MCF 10A (cell line): ENCODE measurements at regions not wholly inside any gene's neighbourhood (a gene's known extent, or its start where the extent isn't known, plus 50 kb on each side); places are given as distances from the start of the nearest gene placed in this dataset.

ENCODE experiments used
- BruUV-seq: library from RNA; stranded (reverse); fragments of 400-500 nt; replicated peaks from 2 replicates; lab custom pipeline; 2021; lab: Mats Ljungman, UMichigan
- CTCF ChIA-PET: fragments of 300-600 bp; sonication (Branson Sonifier 250); formaldehyde crosslinking; extraction: SDS; loops from one replicate; lab custom pipeline; 2021; ENCODE audit warnings: antibody characterized with exemption, inconsistent platforms; lab: Yijun Ruan, JAX
- POLR2A ChIA-PET: fragments of 300-600, 350-650 bp; sonication (Branson Sonifier 250); formaldehyde crosslinking; extraction: SDS; loops from one replicate; lab custom pipeline; 2020; ENCODE audit warnings: antibody characterized with exemption, inconsistent platforms; lab: Yijun Ruan, JAX
- DNase-seq: peaks from one replicate; pipeline ENCODE4 v3.0.0-alpha.2; 2018; ENCODE audit not compliant: unreplicated experiment
- H3K27ac Mint-ChIP-seq: one replicate; pipeline ENCODE4 v1.8.0; 2022; ENCODE audit warnings: mild to moderate bottlenecking, low read depth, mixed read lengths; ENCODE audit not compliant: unreplicated experiment
- H3K27me3 Mint-ChIP-seq: one replicate; pipeline ENCODE4 v1.8.0; 2022; ENCODE audit warnings: mixed read lengths; ENCODE audit not compliant: insufficient read depth, unreplicated experiment
- H3K36me3 Mint-ChIP-seq: one replicate; pipeline ENCODE4 v1.8.0; 2022; ENCODE audit warnings: mild to moderate bottlenecking, moderate library complexity, mixed read lengths; ENCODE audit not compliant: insufficient read depth, unreplicated experiment
- H3K4me1 Mint-ChIP-seq: one replicate; pipeline ENCODE4 v1.8.0; 2022; ENCODE audit warnings: mixed read lengths; ENCODE audit not compliant: insufficient read depth, unreplicated experiment
- H3K4me3 Mint-ChIP-seq: one replicate; pipeline ENCODE4 v1.8.0; 2022; ENCODE audit warnings: mild to moderate bottlenecking, moderate library complexity, mixed read lengths; ENCODE audit not compliant: unreplicated experiment
- H3K9me3 Mint-ChIP-seq: one replicate; pipeline ENCODE4 v1.8.0; 2022; ENCODE audit warnings: mixed read lengths; ENCODE audit not compliant: unreplicated experiment
- CTCF ChIP-seq: fragments of 200-600 bp; IDR thresholded peaks from one replicate; pipeline ENCODE4 v1.8.0; 2022; ENCODE audit warnings: antibody characterized with exemption, mild to moderate bottlenecking; ENCODE audit not compliant: unreplicated experiment
- intact Hi-C: fragments of 100-400 bp; cut with micrococcal nuclease; formaldehyde crosslinking; loops from 2 replicates; pipeline ENCODE4 v1.14.1; 2022

GRCh38 chr2:16242906-16243305, 302.6 kb downstream of the MYCN start:
- DNase-seq: no peak
- ChIA-PET POLR2A (no interaction called here), CTCF (no interaction called here)
- Mint-ChIP-seq H3K9me3 (no peaks in the 10 kb centered on the region), H3K36me3 (no peaks in the 10 kb centered on the region), H3K4me1 (no peaks in the 10 kb centered on the region), H3K4me3 (no peak overlapping the region), H3K27me3 (peaks cover 17% of the 10 kb centered on the region), H3K27ac (no peak overlapping the region)
- no peak for TF ChIP-seq CTCF
- no TSS peak for BruUV-seq
- intact Hi-C loops: no loop called here

GRCh38 chr2:16241166-16242160, 301.1 kb downstream of the MYCN start:
- Mint-ChIP-seq H3K4me1 (no peaks in the 10 kb centered on the region), H3K36me3 (no peaks in the 10 kb centered on the region), H3K27ac (no peak overlapping the region), H3K27me3 (peaks cover 28% of the 10 kb centered on the region), H3K9me3 (peaks cover 8% of the 10 kb centered on the region), H3K4me3 (no peak overlapping the region)
- intact Hi-C loops: no loop called here
- ChIA-PET CTCF (interaction anchor here (1.5 kb wide), 1 partner anchor 11 kb away, joined by 3 read pairs; no protein-coding TSS in a partner anchor), POLR2A (no interaction called here)
- no TSS peak for BruUV-seq
- TF ChIP-seq CTCF: no peak
- DNase-seq: no peak

- ChIA-PET CTCF (interaction anchor here (0.6 to 1.5 kb wide), 2 partner anchors 12 to 265 kb away, joined by 3 read pairs; no protein-coding TSS in a partner anchor), POLR2A (no interaction called here)
- DNase-seq: no peak
- Mint-ChIP-seq H3K27me3 (peaks cover 28% of the 10 kb centered on the region), H3K27ac (no peak overlapping the region), H3K4me3 (no peak overlapping the region), H3K9me3 (peaks cover 8% of the 10 kb centered on the region), H3K4me1 (no peaks in the 10 kb centered on the region), H3K36me3 (no peaks in the 10 kb centered on the region)
- TF ChIP-seq CTCF: no peak
- BruUV-seq: no TSS peak
- intact Hi-C loops: no loop called here
These were observed 300.1 kb downstream of the MYCN start for GRCh38 chr2:16240402-16240801.

- BruUV-seq: no TSS peak
- intact Hi-C loops: no loop called here
- TF ChIP-seq CTCF: no peak
- Mint-ChIP-seq H3K36me3 (no peaks in the 10 kb centered on the region), H3K4me1 (no peaks in the 10 kb centered on the region), H3K9me3 (peaks cover 8% of the 10 kb centered on the region), H3K4me3 (no peak overlapping the region), H3K27me3 (peaks cover 28% of the 10 kb centered on the region), H3K27ac (no peak overlapping the region)
- CTCF ChIA-PET: interaction anchor here (0.6 kb wide), 1 partner anchor 15 kb away, joined by 3 read pairs; no protein-coding TSS in a partner anchor
- DNase-seq: no peak
- POLR2A ChIA-PET: no interaction called here
These were observed 299.0 kb downstream of the MYCN start for GRCh38 chr2:16239296-16239850.
